Sciatic nerve (tissue), 2 donors: ENCODE measurements at regions not wholly inside any gene's neighbourhood (a gene's known extent, or its start where the extent isn't known, plus 50 kb on each side); places are given as distances from the start of the nearest gene placed in this dataset.

Experiments used
- ATAC-seq: fragments of 200-7000 bp; cut with Tn5 transposase; one replicate; pipeline ENCODE4 v1.9.1; 2020; ENCODE audit warnings: mild to moderate bottlenecking, moderate library complexity
- DNase-seq: peaks from one replicate; pipeline ENCODE4 v3.0.0-alpha.2; 2020; ENCODE audit warnings: low spot score
- intact Hi-C: fragments of 100-400 bp; cut with DNase I; formaldehyde crosslinking; loops from one replicate; pipeline ENCODE4 v1.14.2; 2022
- donor health status: DM: no; HTN: no; CAD: no.
- donor health status: DM: no; HTN: no; CAD: no.

- intact Hi-C loops: no loop called here
- no peak for DNase-seq
- no peak for ATAC-seq
Observed at GRCh38 chr14:40476005-40476404, 1043.8 kb upstream of the FBXO33 start.

DNA sequence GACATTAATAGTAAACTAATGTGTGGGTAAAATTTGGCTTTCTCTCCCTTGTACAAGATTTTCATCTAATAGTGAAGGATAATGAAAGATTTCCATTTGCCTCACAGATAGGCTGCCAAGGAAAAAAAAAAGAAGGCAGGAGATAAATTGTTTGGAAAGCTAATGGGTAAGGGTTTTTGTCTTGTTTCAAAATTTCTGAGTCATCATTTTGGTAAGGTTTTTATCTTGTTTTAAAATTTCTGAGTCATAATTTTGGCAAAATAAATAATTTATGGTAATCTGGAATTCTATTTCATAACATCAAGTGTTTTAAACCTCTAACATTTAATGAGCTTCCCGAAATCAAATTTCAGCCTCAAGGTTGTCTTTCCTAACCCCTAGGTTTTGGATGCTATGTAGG lies 1035.7 kb upstream of the FBXO33 start:
- intact Hi-C loops: no loop called here
- ATAC-seq: no peak
- DNase-seq: no peak

DNA sequence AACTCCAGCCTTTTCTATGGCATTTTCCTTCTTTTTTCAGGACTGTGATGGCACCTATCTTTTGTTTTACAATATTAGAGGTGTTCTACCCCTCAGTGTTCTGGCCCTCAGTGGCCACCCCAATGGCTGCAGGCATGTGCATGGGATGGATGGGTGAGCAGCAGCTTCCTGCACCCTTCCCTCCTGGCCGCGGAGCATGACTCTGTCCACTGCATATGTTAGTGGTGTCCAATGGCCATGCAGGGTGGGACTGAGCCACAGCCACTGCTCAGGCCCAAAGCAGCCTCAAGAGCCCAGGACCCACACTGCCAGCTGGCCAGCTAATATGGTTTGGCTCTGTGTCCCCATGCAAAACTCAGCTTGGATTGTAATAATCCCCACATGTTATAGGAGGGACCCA lies 1032.3 kb upstream of the FBXO33 start:
- ATAC-seq: no peak
- DNase-seq: no peak
- intact Hi-C loops: no loop called here

DNA sequence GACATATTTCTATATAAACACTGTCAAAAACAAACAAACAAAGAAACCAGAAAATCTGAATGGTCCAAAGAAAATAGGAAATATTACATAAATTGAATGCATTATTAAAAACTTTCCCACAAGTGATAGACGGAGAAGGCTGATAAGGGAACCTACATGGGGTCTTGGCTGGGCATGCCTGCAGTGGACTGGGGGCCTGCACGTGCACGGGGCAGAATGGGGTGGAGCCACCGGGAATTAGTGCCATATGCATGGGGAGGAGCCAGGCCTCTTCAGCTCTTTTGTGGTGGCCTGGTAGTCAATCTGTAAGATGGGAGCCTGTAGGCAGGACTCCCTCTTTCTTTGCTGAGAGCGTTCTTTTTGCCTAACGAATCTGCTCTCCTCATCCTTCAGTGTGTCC lies 1031.7 kb upstream of the FBXO33 start:
- ATAC-seq (no peak), DNase-seq (no peak)
- intact Hi-C loops: no loop called here

- no peak for DNase-seq
- intact Hi-C loops: no loop called here
- no peak for ATAC-seq
Observed at GRCh38 chr14:40452674-40453073, 1020.4 kb upstream of the FBXO33 start.

DNA sequence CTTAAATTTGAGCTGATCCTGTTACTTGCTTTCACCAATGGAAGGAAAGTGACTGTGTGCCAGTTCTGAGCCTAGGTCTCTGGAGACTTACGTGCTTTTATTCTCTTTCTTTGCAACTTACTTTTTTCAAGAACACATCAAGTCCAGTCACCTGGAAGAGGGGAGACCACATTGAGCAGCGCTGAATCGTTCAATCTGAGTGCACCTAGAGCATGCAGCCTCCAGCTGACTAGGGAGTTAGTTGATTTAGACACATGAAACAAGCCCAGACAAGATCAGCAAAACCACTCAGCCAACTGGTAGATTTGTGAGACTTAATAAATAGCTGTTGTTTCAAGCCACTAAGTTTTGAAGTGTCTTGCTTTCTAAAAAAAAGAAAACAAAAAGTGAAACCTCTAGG lies 1014.8 kb upstream of the FBXO33 start:
- ATAC-seq (no peak), DNase-seq (no peak)
- intact Hi-C loops: no loop called here

GRCh38 chr14:40445020-40445419 lies 1012.8 kb upstream of the FBXO33 start:
- intact Hi-C loops: no loop called here
- ATAC-seq (no peak), DNase-seq (no peak)

- ATAC-seq (no peak), DNase-seq (no peak)
- intact Hi-C loops: no loop called here
Observed at GRCh38 chr14:40436551-40436950, 1004.3 kb upstream of the FBXO33 start.

DNA sequence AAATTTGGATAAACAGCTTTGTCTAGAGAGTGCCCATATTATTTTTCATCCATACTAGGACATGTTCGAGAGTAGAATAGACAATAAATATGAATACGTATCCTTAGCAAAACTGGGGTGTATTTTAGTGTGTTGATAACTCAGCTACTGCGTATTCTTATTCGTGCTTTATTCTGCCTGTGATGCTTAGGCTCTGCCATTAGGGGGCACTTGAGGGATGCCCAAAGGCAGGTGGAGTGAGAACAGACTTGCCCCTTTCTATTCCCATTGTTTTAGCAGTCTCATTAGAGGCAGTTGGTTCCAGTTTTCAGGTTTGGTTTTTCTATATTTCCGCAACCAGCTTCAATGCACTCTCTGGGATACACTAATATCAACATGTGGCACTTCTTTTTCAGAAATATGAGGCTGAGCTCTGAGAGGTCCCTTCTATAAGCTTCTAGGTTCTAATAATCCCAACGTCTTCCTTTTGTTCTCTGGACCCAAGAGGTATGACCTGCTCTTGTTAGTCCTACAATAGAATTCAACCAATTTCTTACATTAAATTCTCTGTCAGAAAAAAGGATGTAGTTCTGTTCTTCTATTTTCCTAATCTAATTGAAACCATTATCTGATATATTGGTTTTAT lies 985.7 kb upstream of the FBXO33 start:
- ATAC-seq: no peak

DNA sequence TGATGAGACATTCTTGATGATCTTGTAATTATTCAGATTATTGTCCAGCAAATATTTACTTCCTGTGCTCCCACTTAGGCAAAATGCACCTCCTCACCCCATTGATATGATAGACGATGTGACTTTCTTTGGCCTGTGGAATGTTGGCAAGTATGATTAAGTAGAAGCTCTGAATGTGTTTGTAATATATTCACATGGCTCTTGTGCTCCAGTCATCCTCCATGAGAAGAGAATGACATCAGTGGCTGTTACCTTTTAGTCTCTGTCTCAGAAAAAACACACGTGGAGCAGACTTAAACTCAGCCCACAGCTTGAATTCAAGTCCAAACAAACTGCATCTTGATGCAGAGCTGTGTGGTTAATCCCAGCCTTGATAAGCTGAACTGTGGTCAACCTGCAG lies 984.3 kb upstream of the FBXO33 start:
- no peak for ATAC-seq
- intact Hi-C loops: no loop called here
- DNase-seq: no peak

More for the DNA sequence above, 985.7 kb upstream of the FBXO33 start:
- DNase-seq: no peak
- intact Hi-C loops: no loop called here

DNA sequence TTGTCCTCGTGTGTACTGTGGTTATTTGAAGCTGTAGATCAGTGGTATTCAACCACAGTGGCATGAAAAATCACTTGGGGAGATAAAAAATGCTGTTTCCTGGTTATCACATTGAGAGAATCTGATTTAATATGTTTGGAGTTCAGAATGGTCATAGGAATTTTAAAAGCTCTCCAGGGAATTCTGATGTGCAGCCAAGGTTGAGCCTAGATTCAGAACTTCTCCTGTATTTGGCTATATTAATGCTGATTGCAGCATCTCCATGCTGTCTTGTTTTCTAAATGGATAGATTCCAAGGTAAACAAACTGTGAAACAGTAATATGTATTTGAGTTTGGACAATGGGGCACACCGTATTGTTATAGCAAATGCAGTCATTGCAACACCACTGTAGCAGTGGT lies 982.2 kb upstream of the FBXO33 start:
- no peak for ATAC-seq
- no peak for DNase-seq
- intact Hi-C loops: no loop called here

GRCh38 chr14:40413136-40413535 lies 980.9 kb upstream of the FBXO33 start:
- no peak for DNase-seq
- no peak for ATAC-seq
- intact Hi-C loops: no loop called here

DNA sequence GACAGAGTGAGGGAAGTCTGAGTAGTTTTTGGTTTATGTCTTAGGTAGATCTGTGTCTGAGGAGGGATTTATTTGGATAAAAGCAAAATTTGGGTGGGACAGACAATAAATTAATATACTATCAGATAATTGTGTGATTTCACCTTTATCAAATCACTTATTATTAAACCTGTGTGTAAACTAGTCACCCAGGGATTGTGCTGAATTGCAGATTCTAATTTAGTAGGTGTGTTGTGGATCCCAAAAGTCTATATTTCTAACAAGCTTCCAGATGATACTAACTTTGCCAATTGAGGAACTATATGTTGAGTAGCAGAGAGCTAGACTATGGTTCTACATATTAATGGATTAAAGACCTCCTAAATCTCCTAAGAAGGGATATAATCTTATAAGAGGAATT lies 978.5 kb upstream of the FBXO33 start:
- intact Hi-C loops: no loop called here
- DNase-seq (no peak), ATAC-seq (no peak)

- ATAC-seq: no peak
Observed at GRCh38 chr14:40402957-40403356, 970.7 kb upstream of the FBXO33 start.

DNA sequence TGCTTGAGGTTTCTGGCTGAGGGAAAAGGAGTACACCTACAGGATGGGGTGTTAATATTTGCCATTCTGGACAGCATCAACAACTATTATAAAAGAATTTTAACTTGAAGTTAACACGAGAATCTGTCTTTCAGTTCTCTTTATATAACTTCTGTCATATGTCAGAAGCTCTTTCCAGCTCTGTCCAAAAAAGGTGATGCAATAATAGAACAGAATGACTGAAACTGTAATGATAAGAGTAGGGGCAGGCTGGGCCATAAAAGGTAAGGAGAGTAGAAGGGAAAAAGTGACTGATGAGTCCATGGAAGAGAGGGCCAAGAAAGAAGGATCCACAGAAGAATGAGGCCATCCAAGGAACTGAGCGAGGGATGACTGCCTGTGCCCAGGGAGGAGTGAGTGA lies 966.7 kb upstream of the FBXO33 start:
- intact Hi-C loops: no loop called here
- DNase-seq: no peak
- no peak for ATAC-seq

More at GRCh38 chr14:40402957-40403356, 970.7 kb upstream of the FBXO33 start:
- intact Hi-C loops: no loop called here
- DNase-seq: no peak

GRCh38 chr14:40394634-40395340 lies 962.6 kb upstream of the FBXO33 start:
- intact Hi-C loops: no loop called here
- DNase-seq (no peak), ATAC-seq (no peak)

DNA sequence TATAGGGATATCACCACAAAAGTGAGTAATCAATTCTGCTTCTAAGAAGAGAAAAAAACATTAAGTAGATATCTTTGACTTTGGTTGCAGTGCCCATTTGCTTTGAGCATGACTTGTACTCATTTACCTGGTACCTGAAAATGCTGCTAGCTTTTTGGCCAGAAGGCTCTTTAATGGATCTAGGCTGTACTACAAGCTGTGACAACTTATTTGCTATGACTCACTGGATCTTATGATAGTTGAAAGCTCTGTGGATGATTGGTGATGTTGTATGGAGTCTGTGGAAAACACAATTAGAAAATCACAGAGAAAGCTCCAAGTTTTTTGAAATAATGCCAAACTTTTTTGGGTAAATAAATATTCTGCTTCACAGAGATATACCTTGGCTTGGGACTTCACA lies 960.9 kb upstream of the FBXO33 start:
- no peak for DNase-seq
- no peak for ATAC-seq
- intact Hi-C loops: no loop called here

DNA sequence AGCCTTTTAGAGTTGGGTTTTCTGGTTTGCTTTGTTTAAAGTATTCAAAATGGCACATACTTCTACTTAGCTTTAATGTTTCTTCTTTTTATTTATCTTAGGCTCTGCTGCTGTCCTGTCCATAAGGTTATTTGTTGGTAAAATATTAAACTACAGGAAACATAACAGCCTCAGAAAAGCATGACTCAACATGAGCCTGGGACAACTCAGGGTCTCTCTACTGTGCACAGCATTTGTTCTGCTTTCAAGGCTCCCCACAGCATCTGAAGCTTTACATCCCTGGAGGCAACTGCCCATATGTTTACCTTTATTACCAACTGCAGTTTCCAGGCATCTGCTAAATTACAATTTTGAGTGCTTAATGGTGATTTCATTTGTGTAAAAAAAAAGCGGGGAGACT lies 954.2 kb upstream of the FBXO33 start:
- no peak for ATAC-seq
- intact Hi-C loops: no loop called here
- DNase-seq: no peak

- DNase-seq: no peak
- ATAC-seq: no peak
- intact Hi-C loops: no loop called here
Observed at GRCh38 chr14:40374221-40374620, 942.0 kb upstream of the FBXO33 start.

DNA sequence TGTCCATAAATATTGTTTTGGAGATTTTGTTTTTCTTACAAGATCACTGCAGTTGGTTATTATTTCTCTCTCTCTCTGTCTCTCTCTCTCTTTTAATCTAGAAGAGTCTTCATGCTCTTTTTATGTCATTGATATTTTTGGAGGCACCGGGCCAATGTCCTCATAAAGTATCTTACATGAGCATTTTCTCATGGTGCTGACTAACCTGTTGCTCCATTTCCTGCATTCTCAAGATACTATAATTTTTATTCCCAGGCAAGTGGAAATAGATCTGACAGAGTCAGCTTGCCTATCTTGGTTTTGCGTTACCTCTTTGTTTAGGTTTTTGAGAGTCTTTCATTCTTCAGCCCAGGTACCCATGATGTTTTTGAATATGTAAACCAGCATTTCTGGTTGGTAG lies 938.8 kb upstream of the FBXO33 start:
- no peak for ATAC-seq
- intact Hi-C loops: no loop called here
- DNase-seq: no peak

GRCh38 chr14:40368314-40368713 lies 936.1 kb upstream of the FBXO33 start:
- ATAC-seq (no peak), DNase-seq (no peak)
- intact Hi-C loops: no loop called here
